NCI-H2107 treated with DMSO at 0.1 percent for 48 hours (cell line): ENCODE measurements at regions not wholly inside any gene's neighbourhood (a gene's known extent, or its start where the extent isn't known, plus 50 kb on each side); places are given as distances from the start of the nearest gene placed in this dataset.
A peak's percentile ranks its signal among the peaks of the same experiment; 100 is the strongest.
"Not testable (repeated sequence)": the region's sequence is repeated elsewhere in the genome, so short reads cannot be mapped to it uniquely, and the experiment has no call there.

ENCODE experiments used
- DNase-seq: peaks from one replicate; lab custom pipeline; 2025; ENCODE audit not compliant: unreplicated experiment; lab: John Stamatoyannopoulos, UW

DNA sequence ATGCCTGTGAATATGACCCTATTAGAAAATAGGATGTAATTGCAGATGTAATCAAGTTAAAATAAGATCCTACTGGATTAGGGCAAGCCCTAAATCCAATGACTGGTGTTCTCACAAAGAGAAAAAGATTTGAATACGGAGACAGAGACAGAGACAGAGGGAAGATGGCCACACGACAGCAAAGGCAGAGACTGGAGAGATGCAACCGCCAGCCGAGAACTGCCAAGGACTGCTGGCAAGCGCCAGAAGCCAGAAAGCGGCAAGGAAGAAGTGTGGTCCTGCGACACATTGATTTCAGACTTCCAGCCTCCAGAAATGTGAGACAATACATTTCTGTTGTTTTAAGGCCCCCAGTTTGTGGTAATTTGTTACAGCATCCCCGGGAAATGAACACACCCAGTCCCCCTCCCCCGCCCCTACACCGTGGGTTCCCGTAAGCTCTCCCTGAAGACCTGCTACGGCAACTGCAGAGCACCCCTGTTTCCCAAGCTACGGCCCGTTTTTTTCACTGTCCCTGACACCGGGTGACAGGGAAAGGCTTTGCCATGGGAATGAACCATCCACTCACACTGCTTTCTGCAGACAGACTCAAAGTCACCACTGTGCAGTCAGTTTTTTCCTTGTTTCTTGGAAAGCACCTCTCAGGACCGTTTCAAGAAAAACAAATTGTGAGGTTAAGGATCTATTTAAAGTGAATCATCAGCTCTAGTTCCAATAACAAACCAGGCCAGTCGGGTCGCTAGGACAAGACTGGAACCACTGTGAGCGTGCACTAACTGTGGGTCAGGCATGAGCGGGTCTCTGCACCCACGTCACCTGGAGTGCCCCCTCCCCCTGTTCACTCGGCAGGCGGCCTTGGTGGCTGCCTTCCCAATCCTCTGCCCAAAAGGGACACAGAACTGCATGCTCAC is 199.2 kb upstream of the IRF2BP2 start:
- DNase-seq, result not testable (repeated sequence)

DNA sequence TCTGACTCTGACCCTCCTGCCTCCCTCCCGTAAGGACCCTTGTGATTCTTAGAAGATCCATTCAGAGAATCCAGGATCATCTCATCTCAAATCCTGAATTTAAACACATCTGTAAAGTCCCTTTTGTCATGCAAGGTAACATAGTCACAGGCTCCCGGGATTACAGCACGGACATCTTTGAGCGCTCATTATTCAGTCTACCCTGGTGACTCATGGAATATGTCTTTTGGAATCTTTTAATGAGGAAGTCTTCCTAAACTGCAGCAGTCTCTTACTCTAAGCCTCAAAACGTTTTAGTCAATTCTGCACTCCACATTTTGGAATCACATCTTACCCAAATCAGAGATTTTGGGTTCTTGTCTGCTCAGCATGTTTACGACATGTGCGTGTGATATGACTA is 198.5 kb upstream of the IRF2BP2 start:
- not testable (repeated sequence) for DNase-seq

DNA sequence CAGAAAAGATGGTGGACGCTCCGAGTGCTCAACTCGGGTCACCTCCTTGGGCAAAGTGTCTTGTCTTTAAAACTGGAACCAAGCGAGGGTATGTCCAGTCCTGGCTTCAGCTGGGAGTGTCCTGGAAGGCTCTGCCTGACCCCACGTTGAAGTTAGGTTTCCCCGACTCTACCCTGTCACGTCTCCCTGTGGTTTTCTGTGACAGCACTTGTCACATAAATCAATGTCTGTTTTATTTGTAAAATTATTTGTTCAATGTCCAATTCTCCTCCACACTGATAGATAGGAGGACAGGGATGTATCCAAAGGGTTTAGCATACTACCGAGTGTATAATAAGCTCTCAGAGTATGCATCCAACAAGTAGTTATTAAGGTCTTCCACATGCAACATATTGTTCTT is 197.7 kb upstream of the IRF2BP2 start:
- not testable (repeated sequence) for DNase-seq

DNA sequence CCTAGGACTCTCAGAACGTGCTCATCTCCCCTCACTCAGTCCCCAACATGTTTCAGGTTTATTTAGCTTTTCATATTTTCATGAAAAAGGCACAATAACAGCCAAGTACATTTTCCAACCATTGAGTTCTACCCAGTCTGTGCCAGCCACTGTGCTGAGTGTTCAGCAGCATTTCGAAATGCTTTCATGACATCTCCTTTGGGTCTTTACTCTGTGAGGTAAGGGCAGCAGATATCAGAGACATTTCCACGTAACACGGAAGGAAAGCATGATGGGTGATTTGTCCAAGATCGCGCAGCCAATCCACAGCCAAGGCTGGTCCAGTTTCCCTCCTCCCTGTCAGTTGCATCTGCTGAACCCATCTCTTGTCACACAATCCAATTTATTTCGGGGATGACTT is 192.6 kb upstream of the IRF2BP2 start:
- DNase-seq, result not testable (repeated sequence)

DNA sequence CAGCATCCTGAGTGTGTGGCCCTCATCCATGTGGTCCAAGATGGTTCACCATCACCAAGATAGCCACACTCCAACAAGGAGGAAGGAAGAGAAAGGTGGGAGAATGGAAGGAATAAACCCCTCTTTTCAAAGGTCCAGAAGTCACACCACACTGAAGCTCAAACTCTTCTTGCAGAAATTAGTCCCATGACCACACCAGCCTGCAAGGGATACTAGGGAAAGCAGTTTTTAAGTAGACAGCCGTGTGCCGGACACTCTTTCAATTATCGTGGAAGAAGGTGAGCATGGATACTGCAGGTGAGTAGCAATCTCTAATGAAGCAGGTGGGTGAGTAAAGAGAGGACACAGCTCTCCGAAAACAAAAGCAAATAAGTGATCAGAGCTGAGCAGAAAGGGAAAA is 191.7 kb upstream of the IRF2BP2 start:
- not testable (repeated sequence) for DNase-seq

DNA sequence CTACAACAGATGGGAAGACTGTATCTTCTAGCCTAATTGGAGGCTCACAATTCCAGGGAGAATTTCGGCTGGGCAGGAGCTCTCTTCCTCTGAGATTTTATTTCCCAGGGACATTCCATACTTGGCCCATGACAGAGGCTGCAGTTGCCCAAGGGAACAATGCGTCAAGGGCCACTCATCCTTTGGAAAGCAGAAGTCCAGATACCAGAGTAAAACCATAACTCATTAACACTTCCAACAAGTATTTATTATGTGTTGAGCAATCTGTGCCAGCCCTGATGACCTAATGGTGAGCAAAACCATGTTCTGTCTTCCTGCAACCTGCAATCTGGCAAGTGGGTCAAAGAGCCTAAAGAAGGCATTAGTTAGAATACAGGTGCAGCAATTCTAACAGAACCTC is 191.2 kb upstream of the IRF2BP2 start:
- DNase-seq, result not testable (repeated sequence)

DNA sequence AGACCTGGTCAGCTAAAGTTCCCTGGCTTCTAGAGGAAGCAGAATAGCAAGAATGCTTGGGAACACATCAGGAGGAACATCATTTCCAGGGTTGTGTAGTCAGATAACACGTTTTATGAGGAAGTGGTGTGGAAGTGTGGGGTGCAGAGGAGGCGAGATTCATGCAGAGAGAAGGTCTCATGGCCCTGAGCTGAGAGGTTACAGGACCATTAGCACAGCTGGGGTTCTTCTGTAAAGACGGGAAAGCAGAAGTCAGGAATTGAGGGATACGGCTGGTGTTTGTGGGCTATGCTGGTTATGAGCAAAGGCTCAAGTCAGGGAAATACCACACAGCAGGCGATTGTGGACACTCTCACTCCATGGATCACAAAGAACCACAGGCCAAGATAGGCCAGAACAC is 190.6 kb upstream of the IRF2BP2 start:
- not testable (repeated sequence) for DNase-seq

DNA sequence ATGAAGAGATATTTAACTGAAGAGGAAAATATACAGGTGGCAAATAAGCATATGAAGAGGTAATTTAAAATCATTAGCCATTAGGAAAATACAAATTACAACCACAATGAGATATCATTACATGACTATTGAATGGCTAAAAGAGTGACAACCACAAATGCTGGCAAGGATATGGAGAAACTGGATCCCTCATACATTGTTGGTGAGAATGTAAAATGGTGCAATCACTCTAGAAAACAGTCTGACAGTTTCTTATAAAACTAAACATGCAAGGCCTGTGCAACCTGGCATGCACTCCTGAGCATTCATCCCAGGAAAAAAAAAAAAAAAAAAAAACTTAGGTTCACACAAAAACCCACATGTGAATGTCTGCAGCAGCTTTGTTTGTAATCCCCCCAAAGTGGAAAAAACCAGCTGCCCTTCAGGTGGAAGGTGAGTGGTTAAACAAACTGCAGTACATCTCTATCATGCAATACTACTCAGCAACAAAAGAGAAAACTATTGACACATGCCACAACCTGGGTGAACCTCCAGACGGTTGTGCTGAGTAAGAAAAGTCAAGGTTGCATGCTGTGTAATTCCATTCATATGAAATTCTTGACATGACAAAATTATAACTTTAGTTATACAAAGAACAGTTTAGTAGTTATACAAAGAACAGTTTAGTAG is 189.2 kb upstream of the IRF2BP2 start:
- DNase-seq, result not testable (repeated sequence)

DNA sequence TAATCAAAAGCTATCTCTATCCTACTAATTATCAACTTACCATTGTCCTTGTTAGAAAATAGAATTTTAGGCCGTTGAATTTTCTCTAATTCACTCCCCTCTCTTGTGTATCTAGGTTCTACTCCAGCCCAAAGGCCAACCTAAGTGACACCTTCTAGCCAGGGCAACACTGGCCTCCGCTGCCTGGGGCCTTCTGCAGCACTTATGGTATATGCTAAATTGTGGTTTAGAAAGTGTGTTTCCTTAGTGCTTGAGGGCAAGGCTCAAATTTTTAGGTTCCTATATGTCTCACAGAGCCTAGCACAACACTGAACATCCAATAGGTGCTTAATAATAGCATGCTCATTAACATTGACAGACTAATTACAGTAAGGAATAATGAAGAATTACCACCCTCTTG is 187.2 kb upstream of the IRF2BP2 start:
- not testable (repeated sequence) for DNase-seq

DNA sequence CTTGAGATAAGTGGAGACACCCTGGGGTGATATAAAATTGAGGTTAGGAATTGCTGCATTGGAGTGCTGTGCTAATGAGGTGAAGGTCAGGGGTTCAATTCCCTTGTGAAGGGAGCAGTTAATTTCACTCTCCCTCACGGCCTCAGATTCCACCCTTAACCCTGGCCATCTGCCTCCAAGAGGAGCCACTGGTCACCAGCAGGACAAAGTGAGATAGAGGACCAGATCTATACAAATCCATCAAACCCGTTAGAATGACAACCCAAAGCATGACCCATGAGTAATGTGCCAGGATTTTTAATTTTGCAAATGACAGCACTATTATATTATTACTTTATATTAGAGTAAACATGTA is 186.4 kb upstream of the IRF2BP2 start:
- not testable (repeated sequence) for DNase-seq

DNA sequence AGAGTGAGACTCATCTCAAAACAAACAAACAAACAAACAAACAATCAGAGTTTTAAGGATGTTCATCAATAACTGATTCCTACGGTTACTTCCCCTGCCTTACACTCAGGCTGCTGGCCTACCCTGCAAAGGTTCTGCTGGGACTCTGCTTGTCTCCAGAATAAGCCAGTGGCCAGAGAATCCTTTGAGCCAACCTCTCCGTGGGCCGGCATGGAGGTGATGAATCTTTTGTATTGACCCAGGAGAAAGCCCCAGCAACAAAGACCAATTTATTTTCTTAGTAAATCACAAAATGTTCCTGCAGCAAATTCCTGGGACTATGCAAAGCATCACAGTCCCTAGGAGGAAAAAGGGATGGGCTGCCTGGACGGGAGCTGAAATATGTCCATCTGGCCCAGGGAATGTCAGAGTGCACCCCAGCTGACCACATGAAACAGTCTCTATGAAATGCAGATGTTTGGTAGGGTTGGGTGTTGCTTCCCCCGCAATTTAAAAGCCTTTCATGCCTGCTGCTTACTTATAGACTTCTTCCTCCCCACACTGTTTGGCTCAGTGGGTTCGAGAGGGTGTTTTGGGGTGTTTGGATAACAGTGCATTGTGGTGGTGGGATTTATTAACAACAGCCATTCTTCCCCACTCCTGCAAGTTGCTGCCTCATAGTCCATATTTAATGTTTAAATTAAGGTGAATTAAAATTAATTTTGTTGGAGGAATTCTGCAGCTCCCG is 185.9 kb upstream of the IRF2BP2 start:
- DNase-seq, result not testable (repeated sequence)

DNA sequence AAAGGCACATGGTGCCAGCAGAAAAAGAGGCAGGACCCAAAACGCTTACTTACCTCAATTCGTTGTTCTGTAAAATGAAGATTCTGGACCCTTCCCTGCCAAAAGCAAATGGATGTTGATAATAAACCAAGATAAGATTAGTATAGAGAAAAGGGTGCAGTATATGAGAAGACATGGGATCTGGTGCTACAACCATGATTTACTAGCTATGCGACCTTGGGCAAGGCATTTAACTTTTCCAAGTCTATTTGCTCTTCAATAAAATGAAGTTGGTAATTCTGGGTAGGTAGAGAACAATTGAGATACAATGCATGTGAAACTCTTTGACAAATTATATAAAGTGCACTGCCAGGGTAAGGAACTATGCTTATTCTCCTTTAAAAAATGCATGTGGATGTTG is 185.0 kb upstream of the IRF2BP2 start:
- DNase-seq, result not testable (repeated sequence)

DNA sequence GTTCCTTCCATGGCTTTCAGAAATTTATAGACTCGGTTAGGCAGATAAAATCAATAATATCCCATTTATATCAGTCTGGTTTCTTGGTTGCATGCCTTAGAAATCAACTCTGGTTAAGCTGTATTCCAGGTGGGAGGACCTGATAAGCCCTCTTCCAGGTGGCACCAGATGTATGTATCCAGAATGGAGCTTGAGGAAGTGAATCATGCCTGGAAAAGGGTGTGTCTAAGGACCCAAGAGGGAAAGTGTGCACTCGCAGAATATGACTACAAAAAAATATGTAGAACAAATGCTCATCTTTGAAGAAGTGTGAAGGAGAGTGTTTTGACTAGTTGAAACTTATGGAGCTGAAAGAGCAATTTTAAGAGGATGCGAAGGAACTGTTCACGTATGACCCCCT is 184.5 kb upstream of the IRF2BP2 start:
- DNase-seq, result not testable (repeated sequence)

DNA sequence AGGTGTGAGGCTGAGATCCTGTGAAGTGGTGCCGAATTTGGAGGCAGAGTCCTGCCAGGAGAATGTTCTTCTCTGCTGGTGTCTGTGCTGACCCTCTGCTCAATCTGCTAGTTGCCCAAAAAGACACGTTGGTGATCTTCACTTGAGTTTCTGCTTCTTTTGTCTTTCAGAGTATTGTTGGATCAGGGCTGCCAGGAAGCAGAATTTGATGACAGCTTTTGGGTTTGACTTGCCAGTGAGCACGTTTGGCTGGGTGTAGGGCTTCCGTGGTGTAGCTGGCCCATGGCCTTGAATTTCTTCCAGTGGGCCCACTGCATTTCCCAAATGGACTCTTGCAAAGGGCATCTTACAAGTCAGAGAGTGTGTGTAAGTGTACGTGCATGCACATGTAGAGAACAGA is 183.9 kb upstream of the IRF2BP2 start:
- DNase-seq, result not testable (repeated sequence)

DNA sequence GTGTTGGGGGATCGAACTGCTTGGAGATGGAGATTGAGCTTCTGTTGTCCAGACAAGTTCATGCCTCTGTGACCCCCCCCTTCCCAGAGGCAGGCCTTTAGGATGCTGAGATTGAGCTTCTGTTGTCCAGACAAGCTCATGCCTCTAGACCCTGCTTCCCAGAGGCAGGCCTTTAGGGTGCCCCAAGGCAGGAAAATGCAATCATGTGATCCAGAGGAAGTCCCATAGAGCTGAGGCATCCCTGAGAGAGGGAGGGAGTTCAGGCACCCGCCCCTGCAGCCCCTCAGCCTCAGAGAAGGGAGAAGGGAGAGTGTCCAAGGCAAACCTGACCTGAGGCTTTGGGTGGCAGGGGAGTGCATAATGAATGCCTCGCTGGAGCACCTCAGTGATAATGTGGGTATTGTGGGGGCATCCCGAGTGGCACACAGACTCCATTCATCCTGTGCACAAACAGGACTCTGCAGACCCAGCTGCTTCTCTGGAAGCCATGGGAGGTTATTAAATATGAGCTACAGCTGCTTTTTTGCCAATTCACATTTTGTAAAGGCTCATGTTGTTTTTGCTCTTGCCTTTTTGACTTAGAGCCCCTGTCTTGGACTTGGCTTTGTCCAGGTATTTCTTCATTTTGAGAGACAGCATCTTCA is 182.4 kb upstream of the IRF2BP2 start:
- DNase-seq, result not testable (repeated sequence)

DNA sequence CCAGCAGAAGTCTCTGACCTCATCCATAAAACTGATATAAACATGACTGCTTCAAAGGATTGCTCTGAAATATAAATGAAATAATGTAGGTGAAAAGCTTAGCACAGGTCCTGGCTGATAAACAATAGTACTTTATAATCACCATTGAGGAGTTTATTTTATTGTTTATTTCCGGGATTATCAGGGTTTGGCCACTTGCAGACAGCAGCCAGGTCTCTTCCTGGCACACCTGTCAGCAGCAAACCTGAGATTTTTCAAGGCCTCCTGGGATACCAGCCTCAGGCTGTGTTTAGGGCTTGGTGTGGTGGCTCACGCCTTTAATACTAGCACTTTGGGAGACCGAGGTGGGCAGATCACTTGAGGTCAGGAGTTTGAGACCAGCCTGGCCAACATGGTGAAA is 181.6 kb upstream of the IRF2BP2 start:
- not testable (repeated sequence) for DNase-seq

DNA sequence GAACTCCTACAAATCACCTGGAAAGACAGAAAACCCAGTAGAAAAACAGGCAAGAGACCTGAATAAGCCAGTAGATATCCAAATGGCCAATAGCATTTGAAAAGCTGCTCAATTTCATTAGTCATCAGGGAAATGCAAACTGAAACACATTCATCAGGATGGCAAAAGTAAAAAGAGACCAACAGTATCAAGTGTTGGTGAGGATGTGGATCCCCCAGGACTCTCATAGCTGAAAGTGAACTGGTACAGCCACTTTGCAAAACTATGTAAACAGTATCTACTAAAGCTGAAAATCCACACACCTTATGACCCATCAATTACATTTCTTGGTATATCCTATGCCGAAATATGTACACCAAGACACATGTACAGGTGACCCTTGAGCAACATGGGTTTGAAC is 180.4 kb upstream of the IRF2BP2 start:
- DNase-seq, result not testable (repeated sequence)

DNA sequence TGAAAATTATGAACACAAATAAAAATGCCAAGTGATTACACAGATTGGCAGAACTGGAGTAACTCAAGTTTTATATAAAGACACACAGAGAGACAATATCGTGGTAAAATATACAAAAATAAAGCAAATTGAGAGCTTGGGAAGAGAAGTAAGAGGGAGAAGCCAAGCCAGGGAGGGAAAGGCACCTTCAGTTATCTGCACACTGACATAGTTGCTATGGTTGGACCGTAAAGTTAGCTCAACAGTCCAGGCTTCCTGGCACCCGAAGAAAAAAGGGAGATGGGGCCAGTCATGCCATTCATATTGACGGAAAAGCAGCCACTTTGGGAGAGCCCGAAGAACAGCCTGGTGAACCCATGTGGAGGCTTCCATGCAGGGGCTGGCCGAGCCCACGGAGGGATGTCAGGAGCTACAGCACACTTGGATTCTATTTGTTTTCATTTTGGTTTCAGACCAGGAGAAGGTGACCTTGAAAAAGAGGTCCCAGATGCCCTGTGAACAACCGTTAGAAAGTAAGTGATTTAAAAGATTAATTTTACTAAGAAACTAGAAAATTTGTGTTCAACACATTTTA is 177.1 kb upstream of the IRF2BP2 start:
- DNase-seq, result not testable (repeated sequence)

DNA sequence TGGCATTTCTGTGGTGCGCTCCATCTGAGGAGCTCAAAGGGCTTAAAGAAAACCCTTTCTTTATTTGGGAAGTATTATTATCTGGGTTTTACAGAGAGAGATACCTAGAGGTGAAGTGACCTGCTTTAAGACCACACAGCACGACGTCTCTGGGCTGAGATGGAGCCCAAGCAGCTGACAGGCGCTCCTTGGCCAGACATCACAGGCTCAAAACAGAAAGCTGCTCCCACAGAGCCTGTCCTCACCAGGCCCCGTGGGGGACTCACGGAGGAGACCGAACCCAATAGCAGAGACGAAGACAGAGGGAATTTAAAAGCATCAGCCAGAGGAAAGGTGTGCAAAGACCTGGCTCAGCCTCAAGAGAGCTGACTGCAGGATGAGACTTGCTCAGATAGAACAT is 175.9 kb upstream of the IRF2BP2 start:
- DNase-seq, result not testable (repeated sequence)

DNA sequence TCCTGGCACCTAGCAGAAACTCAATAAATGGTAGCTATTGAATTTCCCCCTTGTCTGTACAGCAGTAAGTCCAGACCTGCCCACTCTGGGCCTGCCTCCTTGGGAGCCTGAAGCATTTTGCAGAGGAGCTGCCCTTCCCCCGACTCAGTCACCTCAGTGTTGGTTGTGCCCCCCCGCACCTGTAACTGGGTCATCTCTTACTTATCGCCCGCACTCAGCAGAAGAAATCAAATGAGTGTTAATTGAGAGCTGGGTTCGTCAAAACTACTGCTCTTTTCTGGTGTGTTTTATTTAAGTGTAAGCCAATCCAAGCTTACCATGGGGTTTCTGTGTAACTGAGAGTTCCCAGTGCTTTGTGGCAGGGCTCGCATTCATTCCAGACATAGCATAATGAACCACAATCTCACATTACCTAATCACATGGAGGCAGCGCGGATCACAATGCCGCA is 175.5 kb upstream of the IRF2BP2 start:
- peak; percentile 83 for DNase-seq

DNA sequence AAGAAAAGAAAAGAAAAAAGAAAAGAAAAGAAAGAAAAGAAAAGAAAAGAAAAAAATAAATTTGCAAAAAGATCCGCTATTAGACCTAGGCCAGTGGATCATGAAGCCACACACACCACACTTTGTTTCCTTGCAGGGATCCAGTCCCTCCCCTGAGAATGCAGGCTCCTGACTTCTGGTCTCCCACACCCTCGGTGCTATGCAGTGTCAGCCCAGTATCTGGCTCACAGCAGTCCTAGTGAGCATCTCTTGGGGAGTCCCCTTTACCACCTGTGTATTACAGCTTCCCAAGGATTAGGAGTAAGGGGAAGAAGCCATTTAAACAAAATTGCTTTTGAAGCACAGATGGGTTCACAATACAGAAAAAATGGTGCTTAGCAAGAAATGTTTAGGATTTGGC is 174.1 kb upstream of the IRF2BP2 start:
- not testable (repeated sequence) for DNase-seq
